ENCODE measurements at regions not wholly inside any gene's neighbourhood (a gene's known extent, or its start where the extent isn't known, plus 50 kb on each side); places are given as distances from the start of the nearest gene placed in this dataset.

DNA sequence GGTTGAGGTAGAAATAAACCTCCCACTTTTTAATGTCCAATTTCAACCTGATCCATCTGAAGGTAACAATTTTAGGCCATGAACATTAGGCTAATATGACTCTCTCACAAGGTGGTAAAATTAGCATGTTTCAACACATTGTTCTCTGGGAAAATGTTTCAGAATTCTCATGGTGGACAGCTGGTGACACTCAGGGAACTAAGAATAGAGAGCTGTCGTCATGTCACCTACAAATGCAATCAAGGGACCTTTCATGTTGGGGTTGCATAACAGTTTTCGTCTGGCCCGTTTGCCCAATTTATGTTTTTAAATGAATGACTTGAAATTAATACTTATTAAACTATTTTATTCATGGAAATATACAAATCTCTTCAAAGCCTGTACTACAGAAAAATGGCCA, 180.7 kb upstream of the PRICKLE1 start:
- CTCF ChIA-PET, result no interaction called here
- H3K4me1 ChIP-seq (ENCODE audit: insufficient read depth, low read length), result no peaks in the 10 kb centered on the region
- no peaks in the 10 kb centered on the region for H3K9me3 ChIP-seq (ENCODE audit: low read length)
- DNase-seq, result no peak
- Mint-ChIP-seq H3K36me3 (no peaks in the 10 kb centered on the region), H3K4me3 (no peak overlapping the region), H3K27ac (no peak overlapping the region), H3K9me3 (peaks cover 0 to 9% (median 4%) of the 10 kb centered on the region in 5 donors), H3K4me1 (no peaks in the 10 kb centered on the region), H3K27me3 (no peaks in the 10 kb centered on the region)
- H3K4me3 ChIP-seq (ENCODE audit: low read length), result no peak overlapping the region
- H3K27ac ChIP-seq (ENCODE audit: low read depth, low read length), result no peak overlapping the region
- POLR2A ChIA-PET, result no interaction called here
- H3K36me3 ChIP-seq (ENCODE audit: insufficient read depth, low read length), result no peaks in the 10 kb centered on the region
- H3K27me3 ChIP-seq (ENCODE audit: insufficient read depth, low read length, poor library complexity, severe bottlenecking), result no peaks in the 10 kb centered on the region

DNA sequence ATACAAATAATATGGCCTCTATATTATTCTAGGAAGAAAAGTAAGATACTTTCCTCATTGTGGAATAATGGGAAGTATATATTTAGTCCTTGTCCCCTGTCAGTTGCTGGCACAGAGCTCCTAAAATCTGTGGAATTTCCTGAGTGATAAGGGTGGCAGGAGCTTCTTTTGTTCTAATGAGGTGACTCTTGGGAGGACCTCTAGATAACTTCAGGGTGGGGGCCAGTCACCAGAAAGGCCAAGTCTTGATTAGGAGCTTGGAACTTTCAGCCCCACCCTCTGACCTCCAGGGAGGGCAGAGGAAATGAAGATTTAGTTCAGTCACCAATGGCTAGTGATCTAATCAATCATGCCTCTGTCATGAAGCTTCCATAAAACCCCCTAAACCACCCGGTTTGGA, 179.9 kb upstream of the PRICKLE1 start:
- CTCF ChIA-PET, result interaction anchor here (0.9 kb wide), 1 partner anchor 12 kb away, joined by 3 read pairs; no protein-coding TSS in a partner anchor
- no peaks in the 10 kb centered on the region for H3K36me3 Mint-ChIP-seq

DNA sequence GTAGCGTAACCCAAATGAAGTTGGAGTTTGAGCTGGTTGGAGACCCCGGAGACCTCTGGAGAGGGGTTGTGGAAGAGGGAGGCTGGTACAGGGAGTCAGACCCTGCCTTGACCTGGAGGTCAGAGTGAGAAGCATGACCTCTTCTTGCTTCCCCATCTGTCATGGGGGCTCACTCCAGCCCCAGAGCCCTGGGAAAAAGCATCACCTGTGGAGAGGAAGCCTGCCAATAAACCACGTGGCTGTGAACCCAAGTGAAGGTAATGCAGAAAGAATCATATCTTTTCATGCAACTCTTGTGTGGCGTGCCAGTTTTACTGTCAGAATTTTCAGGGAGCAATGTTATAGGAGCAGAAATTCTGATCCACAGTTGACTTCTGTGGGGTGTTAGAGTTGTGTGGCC, 178.5 kb upstream of the PRICKLE1 start:
- CTCF ChIA-PET, result no interaction called here
- Histone ChIP-seq H3K36me3 (ENCODE audit: insufficient read depth, low read length) (no peaks in the 10 kb centered on the region), H3K4me3 (ENCODE audit: low read length) (no peak overlapping the region), H3K27ac (ENCODE audit: low read depth, low read length) (no peak overlapping the region), H3K27me3 (ENCODE audit: insufficient read depth, low read length, poor library complexity, severe bottlenecking) (no peaks in the 10 kb centered on the region), H3K4me1 (ENCODE audit: insufficient read depth, low read length) (no peaks in the 10 kb centered on the region), H3K9me3 (ENCODE audit: low read length) (no peaks in the 10 kb centered on the region)
- H3K9me3 Mint-ChIP-seq, result peaks cover 0 to 10% (median 4%) of the 10 kb centered on the region in 5 donors
- no peaks in the 10 kb centered on the region for H3K4me1 Mint-ChIP-seq
- H3K36me3 Mint-ChIP-seq, result no peaks in the 10 kb centered on the region
- no peak overlapping the region for H3K27ac Mint-ChIP-seq
- DNase-seq, result no peak
- H3K27me3 Mint-ChIP-seq, result no peaks in the 10 kb centered on the region
- POLR2A ChIA-PET, result no interaction called here
- H3K4me3 Mint-ChIP-seq, result no peak overlapping the region

More for the DNA sequence above, 179.9 kb upstream of the PRICKLE1 start:
- Histone ChIP-seq H3K36me3 (ENCODE audit: insufficient read depth, low read length) (no peaks in the 10 kb centered on the region), H3K4me1 (ENCODE audit: insufficient read depth, low read length) (no peaks in the 10 kb centered on the region), H3K27ac (ENCODE audit: low read depth, low read length) (no peak overlapping the region), H3K27me3 (ENCODE audit: insufficient read depth, low read length, poor library complexity, severe bottlenecking) (no peaks in the 10 kb centered on the region), H3K4me3 (ENCODE audit: low read length) (no peak overlapping the region), H3K9me3 (ENCODE audit: low read length) (no peaks in the 10 kb centered on the region)
- Mint-ChIP-seq H3K4me3 (no peak overlapping the region), H3K9me3 (peaks cover 0 to 9% (median 4%) of the 10 kb centered on the region in 5 donors), H3K27me3 (no peaks in the 10 kb centered on the region), H3K27ac (no peak overlapping the region), H3K4me1 (no peaks in the 10 kb centered on the region)
- no peak for DNase-seq
- POLR2A ChIA-PET, result no interaction called here

DNA sequence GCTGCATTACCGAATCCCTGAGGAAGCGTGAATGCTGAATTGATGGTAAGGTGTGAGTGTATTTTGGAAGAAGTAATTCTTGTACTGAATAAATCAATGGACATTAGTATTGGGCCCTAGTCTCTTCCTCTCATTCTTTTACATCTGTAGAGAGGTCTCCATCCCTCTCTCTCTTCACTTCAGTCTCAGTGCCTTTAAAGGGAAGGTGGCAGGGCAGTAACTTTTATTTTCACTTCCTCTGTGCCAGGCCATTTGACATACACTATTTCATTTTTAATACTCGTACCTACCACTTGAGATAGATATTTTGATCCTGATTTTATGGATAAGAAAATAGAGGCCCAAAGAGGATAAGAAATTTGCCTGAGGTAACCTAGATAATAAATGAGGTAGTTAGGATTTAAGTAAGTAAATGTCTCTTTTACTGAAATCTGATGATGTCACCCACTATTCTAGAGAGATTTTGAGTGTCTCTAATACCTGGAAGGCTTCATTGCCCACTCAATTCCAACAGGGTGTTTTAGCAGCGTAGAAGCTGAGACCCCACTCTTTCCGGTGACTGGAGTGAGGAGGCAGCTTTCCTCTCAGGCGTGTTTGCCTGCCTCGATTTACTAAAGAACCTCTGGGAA, 177.9 kb upstream of the PRICKLE1 start:
- Histone ChIP-seq H3K9me3 (ENCODE audit: low read length) (no peaks in the 10 kb centered on the region), H3K4me1 (ENCODE audit: insufficient read depth, low read length) (no peaks in the 10 kb centered on the region), H3K4me3 (ENCODE audit: low read length) (no peak overlapping the region), H3K27me3 (ENCODE audit: insufficient read depth, low read length, poor library complexity, severe bottlenecking) (no peaks in the 10 kb centered on the region), H3K27ac (ENCODE audit: low read depth, low read length) (no peak overlapping the region), H3K36me3 (ENCODE audit: insufficient read depth, low read length) (no peaks in the 10 kb centered on the region)
- POLR2A ChIA-PET, result no interaction called here
- no peaks in the 10 kb centered on the region for H3K36me3 Mint-ChIP-seq
- no peaks in the 10 kb centered on the region for H3K27me3 Mint-ChIP-seq
- H3K9me3 Mint-ChIP-seq, result peaks cover 0 to 8% (median 2%) of the 10 kb centered on the region in 5 donors
- no peak for DNase-seq
- no peaks in the 10 kb centered on the region for H3K4me1 Mint-ChIP-seq
- no peak overlapping the region for H3K4me3 Mint-ChIP-seq
- no peak overlapping the region for H3K27ac Mint-ChIP-seq
- CTCF ChIA-PET, result no interaction called here

DNA sequence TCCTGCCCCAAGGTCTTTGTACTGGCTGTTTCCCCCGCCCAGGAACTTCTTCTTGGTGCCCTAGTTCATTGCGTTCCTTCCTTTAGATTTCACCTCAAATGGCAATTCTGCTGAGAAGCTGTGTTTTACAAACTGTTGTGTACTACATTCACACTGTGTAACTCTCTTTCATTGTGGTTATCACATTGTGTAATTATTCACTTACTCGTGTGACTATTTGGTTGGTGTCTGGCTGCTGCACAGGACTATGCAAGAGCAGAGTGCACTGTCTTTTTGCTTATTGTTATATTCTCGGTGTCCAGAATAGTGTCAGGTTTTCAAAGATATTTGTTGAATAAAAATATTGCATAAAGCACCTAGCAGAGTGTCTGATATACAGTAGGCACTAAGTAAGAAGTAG, 177.2 kb upstream of the PRICKLE1 start:
- POLR2A ChIA-PET, result no interaction called here
- CTCF ChIA-PET, result no interaction called here
- H3K4me1 ChIP-seq (ENCODE audit: insufficient read depth, low read length), result no peaks in the 10 kb centered on the region
- H3K36me3 ChIP-seq (ENCODE audit: insufficient read depth, low read length), result no peaks in the 10 kb centered on the region
- no peak overlapping the region for H3K4me3 ChIP-seq (ENCODE audit: low read length)
- DNase-seq, result no peak
- no peak overlapping the region for H3K27ac ChIP-seq (ENCODE audit: low read depth, low read length)
- peaks cover 0 to 7% (median 0%) of the 10 kb centered on the region in 5 donors for H3K9me3 Mint-ChIP-seq
- no peaks in the 10 kb centered on the region for H3K27me3 Mint-ChIP-seq
- H3K27ac Mint-ChIP-seq, result peak overlapping the region in 1 of 8 donors; percentile 32
- H3K4me1 Mint-ChIP-seq, result no peaks in the 10 kb centered on the region
- H3K4me3 Mint-ChIP-seq, result no peak overlapping the region
- H3K27me3 ChIP-seq (ENCODE audit: insufficient read depth, low read length, poor library complexity, severe bottlenecking), result no peaks in the 10 kb centered on the region
- H3K9me3 ChIP-seq (ENCODE audit: low read length), result no peaks in the 10 kb centered on the region
- no peaks in the 10 kb centered on the region for H3K36me3 Mint-ChIP-seq

DNA sequence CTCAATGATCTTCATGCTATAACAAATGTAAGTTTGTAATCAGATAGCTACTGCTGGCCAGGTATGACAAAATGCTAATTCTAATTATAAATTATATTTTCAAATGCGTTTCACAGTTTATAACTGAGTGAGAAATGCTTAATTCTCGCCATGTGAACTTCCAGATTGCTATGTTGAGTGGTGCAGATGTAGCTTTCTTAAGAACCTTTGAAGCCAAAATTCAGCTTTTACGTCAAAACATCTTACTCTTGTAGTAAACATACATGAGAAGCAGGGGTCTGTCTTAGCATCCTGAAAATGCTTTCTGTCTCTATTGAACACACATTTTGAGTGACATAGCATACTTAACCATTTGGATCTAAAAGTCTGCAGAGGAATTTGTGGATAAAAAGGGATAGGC, 176.5 kb upstream of the PRICKLE1 start:
- DNase-seq, result no peak
- Histone ChIP-seq H3K9me3 (ENCODE audit: low read length) (no peaks in the 10 kb centered on the region), H3K4me1 (ENCODE audit: insufficient read depth, low read length) (no peaks in the 10 kb centered on the region), H3K36me3 (ENCODE audit: insufficient read depth, low read length) (no peaks in the 10 kb centered on the region), H3K4me3 (ENCODE audit: low read length) (no peak overlapping the region), H3K27ac (ENCODE audit: low read depth, low read length) (no peak overlapping the region), H3K27me3 (ENCODE audit: insufficient read depth, low read length, poor library complexity, severe bottlenecking) (no peaks in the 10 kb centered on the region)
- ChIA-PET POLR2A (no interaction called here), CTCF (no interaction called here)
- H3K27me3 Mint-ChIP-seq, result no peaks in the 10 kb centered on the region
- no peaks in the 10 kb centered on the region for H3K36me3 Mint-ChIP-seq
- no peak overlapping the region for H3K4me3 Mint-ChIP-seq
- H3K4me1 Mint-ChIP-seq, result no peaks in the 10 kb centered on the region
- no peak overlapping the region for H3K27ac Mint-ChIP-seq
- peaks cover 0 to 5% (median 0%) of the 10 kb centered on the region in 5 donors for H3K9me3 Mint-ChIP-seq

DNA sequence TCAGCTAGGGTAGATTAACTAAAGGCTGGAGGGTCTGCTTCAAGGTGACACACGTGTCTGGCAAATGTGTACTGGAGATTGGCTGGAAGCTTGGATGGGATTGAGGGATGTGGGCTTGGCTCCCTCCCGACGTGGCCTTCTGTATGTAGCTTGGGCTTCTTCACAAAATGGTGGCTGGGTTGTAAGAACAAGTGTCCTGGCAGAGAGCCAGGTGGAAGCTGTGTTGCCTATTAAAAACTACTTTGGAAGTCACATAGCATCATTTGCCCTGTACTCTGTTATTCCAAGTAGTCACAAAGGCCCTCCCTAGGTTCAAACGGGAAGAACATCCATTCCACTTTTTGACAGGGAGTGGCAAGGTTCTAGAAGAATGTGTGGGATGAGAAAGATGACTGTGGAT, 174.1 kb upstream of the PRICKLE1 start:
- POLR2A ChIA-PET, result no interaction called here
- H3K36me3 Mint-ChIP-seq, result no peaks in the 10 kb centered on the region
- no peaks in the 10 kb centered on the region for H3K4me1 ChIP-seq (ENCODE audit: insufficient read depth, low read length)
- no peaks in the 10 kb centered on the region for H3K27me3 Mint-ChIP-seq
- no peak for DNase-seq
- no peak overlapping the region for H3K4me3 Mint-ChIP-seq
- H3K27ac Mint-ChIP-seq, result no peak overlapping the region
- CTCF ChIA-PET, result no interaction called here
- H3K27me3 ChIP-seq (ENCODE audit: insufficient read depth, low read length, poor library complexity, severe bottlenecking), result no peaks in the 10 kb centered on the region
- peaks cover 0 to 5% (median 0%) of the 10 kb centered on the region in 5 donors for H3K9me3 Mint-ChIP-seq
- H3K4me3 ChIP-seq (ENCODE audit: low read length), result no peak overlapping the region
- no peaks in the 10 kb centered on the region for H3K36me3 ChIP-seq (ENCODE audit: insufficient read depth, low read length)
- no peaks in the 10 kb centered on the region for H3K9me3 ChIP-seq (ENCODE audit: low read length)
- H3K27ac ChIP-seq (ENCODE audit: low read depth, low read length), result no peak overlapping the region
- no peaks in the 10 kb centered on the region for H3K4me1 Mint-ChIP-seq

DNA sequence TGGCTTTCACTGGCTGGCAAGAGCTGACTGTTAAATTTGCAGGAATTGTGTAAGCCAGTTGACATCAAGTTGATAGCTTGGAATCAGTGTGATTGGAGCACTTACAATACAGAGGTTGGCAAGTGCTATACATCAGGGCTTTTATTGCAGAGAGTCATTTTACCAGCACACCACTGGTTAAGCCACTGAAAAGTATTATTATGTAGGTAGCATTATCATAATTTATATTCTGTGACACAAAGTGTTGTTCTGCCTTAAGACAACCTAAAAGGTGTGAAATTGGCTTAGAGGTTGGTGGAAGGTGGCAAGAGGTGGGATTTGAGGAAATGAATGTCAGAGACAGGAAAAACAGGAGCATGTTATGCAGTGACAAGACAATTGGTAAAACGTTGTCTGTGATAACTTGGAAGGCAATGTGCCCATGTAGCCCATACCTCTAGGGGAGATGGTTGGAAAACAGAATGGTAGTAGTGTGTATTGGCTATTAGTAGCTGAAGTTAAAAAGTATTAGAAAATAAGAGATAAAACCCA, 172.9 kb upstream of the PRICKLE1 start:
- Mint-ChIP-seq H3K4me1 (no peaks in the 10 kb centered on the region), H3K27ac (no peak overlapping the region), H3K36me3 (no peaks in the 10 kb centered on the region), H3K9me3 (peaks cover 0 to 5% (median 0%) of the 10 kb centered on the region in 5 donors), H3K4me3 (no peak overlapping the region), H3K27me3 (no peaks in the 10 kb centered on the region)
- ChIA-PET POLR2A (no interaction called here), CTCF (no interaction called here)
- no peaks in the 10 kb centered on the region for H3K4me1 ChIP-seq (ENCODE audit: insufficient read depth, low read length)
- no peaks in the 10 kb centered on the region for H3K27me3 ChIP-seq (ENCODE audit: insufficient read depth, low read length, poor library complexity, severe bottlenecking)
- no peak overlapping the region for H3K4me3 ChIP-seq (ENCODE audit: low read length)
- H3K9me3 ChIP-seq (ENCODE audit: low read length), result no peaks in the 10 kb centered on the region
- H3K36me3 ChIP-seq (ENCODE audit: insufficient read depth, low read length), result no peaks in the 10 kb centered on the region
- no peak for DNase-seq
- no peak overlapping the region for H3K27ac ChIP-seq (ENCODE audit: low read depth, low read length)
